SU-DHL-6 (cell line): ENCODE measurements at regions not wholly inside any gene's neighbourhood (a gene's known extent, or its start where the extent isn't known, plus 50 kb on each side); places are given as distances from the start of the nearest gene placed in this dataset.
A peak's percentile ranks its signal among the peaks of the same experiment; 100 is the strongest.

Experiments
- H2AFZ ChIP-seq: fragments of 200-600 bp; sonication (generic); 2 replicates; pipeline ENCODE4 v1.6.1; 2014; ENCODE audit warnings: low read depth, mild to moderate bottlenecking, moderate library complexity, mixed read lengths, antibody characterized with exemption, low read length; ENCODE audit not compliant: severe bottlenecking
- H3F3A ChIP-seq: fragments of 200-600 bp; shearing (Covaris generic); 2 replicates; pipeline ENCODE4 v1.6.0; 2016; ENCODE audit warnings: antibody characterized with exemption, mild to moderate bottlenecking; ENCODE audit not compliant: insufficient read depth
- H3K27ac ChIP-seq: fragments of 200-600 bp; sonication (generic); 2 replicates; pipeline ENCODE4 v1.5.1; 2016; ENCODE audit warnings: low read depth, mild to moderate bottlenecking, low read length, moderate library complexity, mixed read lengths
- H3K27me3 ChIP-seq: fragments of 200-600 bp; sonication (generic), shearing (Covaris generic); 2 replicates; pipeline ENCODE4 v1.6.0; 2014; ENCODE audit warnings: mild to moderate bottlenecking, low read length
- H3K36me3 ChIP-seq: fragments of 200-600 bp; sonication (generic); 2 replicates; pipeline ENCODE4 v1.6.1; 2014; ENCODE audit warnings: mild to moderate bottlenecking, low read length, mixed read lengths
- H3K4me2 ChIP-seq: fragments of 300-600, 200-600 bp; shearing (Covaris generic), sonication (generic); 2 replicates; pipeline ENCODE4 v1.6.0; 2014; ENCODE audit warnings: low read length, low read depth, mild to moderate bottlenecking; ENCODE audit not compliant: poor library complexity, severe bottlenecking
- H3K4me3 ChIP-seq: fragments of 200-600 bp; sonication (generic); 2 replicates; pipeline ENCODE4 v1.5.1; 2014; ENCODE audit warnings: antibody characterized with exemption, low read length, mild to moderate bottlenecking, mixed read lengths; ENCODE audit not compliant: insufficient read depth, poor library complexity, severe bottlenecking
- H3K79me2 ChIP-seq: fragments of 200-600 bp; sonication (generic); 2 replicates; pipeline ENCODE4 v1.6.1; 2014; ENCODE audit warnings: mild to moderate bottlenecking, low read length, moderate library complexity; ENCODE audit not compliant: insufficient read depth
- H3K9ac ChIP-seq: fragments of 200-600 bp; sonication (generic); 2 replicates; pipeline ENCODE4 v1.7.0; 2014; ENCODE audit warnings: mild to moderate bottlenecking, low read length
- H3K9me2 ChIP-seq: fragments of 200-600 bp; sonication (generic); replicated peaks from 2 replicates; pipeline ENCODE4 v1.6.1; 2014; ENCODE audit warnings: low read length; ENCODE audit not compliant: insufficient read depth
- H3K9me3 ChIP-seq: fragments of 200-600 bp; sonication (generic); 2 replicates; pipeline ENCODE4 v1.6.1; 2014; ENCODE audit warnings: low read length, mixed read lengths; ENCODE audit not compliant: insufficient read depth
- H4K20me1 ChIP-seq: fragments of 200-600 bp; sonication (generic); 2 replicates; pipeline ENCODE4 v1.6.1; 2014; ENCODE audit warnings: low read depth, mild to moderate bottlenecking, antibody characterized with exemption, low read length, moderate library complexity, mixed read lengths
- EZH2phosphoT487 ChIP-seq: fragments of 200-600 bp; sonication (generic), shearing (Covaris generic); conservative IDR thresholded peaks from 2 replicates; pipeline ENCODE4 v1.6.1; 2018; ENCODE audit warnings: mild to moderate bottlenecking, antibody characterized with exemption, low read length, moderate library complexity, mixed read lengths
- TF ChIP-seq, protein P1 (sequence below): fragments of 200-600 bp; sonication (generic); IDR thresholded peaks from one replicate; pipeline ENCODE4 v1.5.1; 2017; ENCODE audit warnings: antibody characterized with exemption, mild to moderate bottlenecking, low read length, moderate library complexity; ENCODE audit not compliant: insufficient read depth, poor library complexity, severe bottlenecking

DNA sequence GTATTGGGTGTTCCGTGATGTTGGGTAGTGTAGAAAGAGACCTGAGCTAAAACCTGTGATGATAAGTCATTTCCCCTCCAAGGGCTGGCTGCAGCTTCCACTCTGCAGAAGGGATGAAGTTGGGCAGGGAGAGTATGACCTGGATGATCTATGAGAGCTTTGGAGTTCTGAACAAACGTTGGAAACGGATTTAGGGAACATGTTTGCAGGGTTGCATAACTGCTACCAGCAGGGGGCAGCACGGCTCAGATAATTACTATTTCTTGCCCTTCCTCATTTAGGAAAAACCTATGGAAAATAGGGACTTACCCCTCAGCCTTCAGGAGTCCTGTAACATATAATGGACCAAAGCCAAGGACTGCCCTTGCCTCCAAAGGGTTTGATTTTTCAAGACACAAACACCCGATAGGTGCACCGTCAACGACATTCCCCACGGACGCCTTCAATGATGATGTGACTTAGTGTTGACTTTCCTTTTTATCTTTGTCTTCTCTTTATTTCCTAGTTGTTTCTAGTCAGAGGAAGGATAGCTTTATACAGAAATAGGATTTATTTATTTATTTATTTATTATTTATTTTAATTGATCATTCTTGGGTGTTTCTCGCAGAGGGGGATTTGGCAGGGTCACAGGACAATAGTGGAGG is 164.9 kb upstream of the SASH1 start:
- Histone ChIP-seq H3K79me2 (no peaks in the 10 kb centered on the region), H4K20me1 (no peaks in the 10 kb centered on the region), H2AFZ (no peak overlapping the region), H3K9me3 (no peaks in the 10 kb centered on the region), H3K36me3 (no peaks in the 10 kb centered on the region), H3K4me2 (no peak overlapping the region), H3K27ac (no peak overlapping the region), H3K27me3 (no peaks in the 10 kb centered on the region), H3F3A (no peaks in the 10 kb centered on the region), H3K9me2 (no peaks in the 10 kb centered on the region), H3K4me3 (no peak overlapping the region), H3K9ac (no peak overlapping the region)
- TF ChIP-seq, protein P1, sequence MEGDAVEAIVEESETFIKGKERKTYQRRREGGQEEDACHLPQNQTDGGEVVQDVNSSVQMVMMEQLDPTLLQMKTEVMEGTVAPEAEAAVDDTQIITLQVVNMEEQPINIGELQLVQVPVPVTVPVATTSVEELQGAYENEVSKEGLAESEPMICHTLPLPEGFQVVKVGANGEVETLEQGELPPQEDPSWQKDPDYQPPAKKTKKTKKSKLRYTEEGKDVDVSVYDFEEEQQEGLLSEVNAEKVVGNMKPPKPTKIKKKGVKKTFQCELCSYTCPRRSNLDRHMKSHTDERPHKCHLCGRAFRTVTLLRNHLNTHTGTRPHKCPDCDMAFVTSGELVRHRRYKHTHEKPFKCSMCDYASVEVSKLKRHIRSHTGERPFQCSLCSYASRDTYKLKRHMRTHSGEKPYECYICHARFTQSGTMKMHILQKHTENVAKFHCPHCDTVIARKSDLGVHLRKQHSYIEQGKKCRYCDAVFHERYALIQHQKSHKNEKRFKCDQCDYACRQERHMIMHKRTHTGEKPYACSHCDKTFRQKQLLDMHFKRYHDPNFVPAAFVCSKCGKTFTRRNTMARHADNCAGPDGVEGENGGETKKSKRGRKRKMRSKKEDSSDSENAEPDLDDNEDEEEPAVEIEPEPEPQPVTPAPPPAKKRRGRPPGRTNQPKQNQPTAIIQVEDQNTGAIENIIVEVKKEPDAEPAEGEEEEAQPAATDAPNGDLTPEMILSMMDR, result peak; percentile 63
- no peak for TF ChIP-seq EZH2phosphoT487

DNA sequence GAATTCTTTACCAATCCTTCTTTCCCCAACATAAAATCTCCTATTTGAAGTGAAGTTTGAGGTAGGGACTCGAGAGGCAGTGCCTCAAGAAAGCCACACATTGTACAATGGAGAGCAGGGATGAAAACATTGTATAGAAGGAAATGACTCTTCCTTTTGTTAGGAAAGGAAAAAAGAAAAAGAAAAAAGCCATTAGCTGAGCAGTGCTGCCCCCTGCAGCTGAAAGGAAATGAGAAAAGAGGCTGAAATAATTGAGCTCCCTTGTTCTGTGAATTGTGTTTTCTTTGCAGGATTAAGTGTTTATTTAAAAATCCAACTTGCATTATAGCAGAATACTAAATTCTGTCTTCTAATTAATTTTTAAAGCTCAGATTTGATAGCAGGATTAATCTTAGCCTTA is 162.9 kb upstream of the SASH1 start:
- no peaks in the 10 kb centered on the region for H4K20me1 ChIP-seq
- H3K9me2 ChIP-seq, result no peaks in the 10 kb centered on the region
- H3K9ac ChIP-seq, result no peak overlapping the region
- no peaks in the 10 kb centered on the region for H3F3A ChIP-seq
- no peaks in the 10 kb centered on the region for H3K79me2 ChIP-seq
- TF ChIP-seq, protein P1, result peak; percentile 27
- no peak for TF ChIP-seq EZH2phosphoT487
- H2AFZ ChIP-seq, result no peak overlapping the region
- no peak overlapping the region for H3K4me3 ChIP-seq
- H3K36me3 ChIP-seq, result no peaks in the 10 kb centered on the region
- no peaks in the 10 kb centered on the region for H3K27me3 ChIP-seq
- no peaks in the 10 kb centered on the region for H3K9me3 ChIP-seq
- H3K27ac ChIP-seq, result no peak overlapping the region
- H3K4me2 ChIP-seq, result no peak overlapping the region

DNA sequence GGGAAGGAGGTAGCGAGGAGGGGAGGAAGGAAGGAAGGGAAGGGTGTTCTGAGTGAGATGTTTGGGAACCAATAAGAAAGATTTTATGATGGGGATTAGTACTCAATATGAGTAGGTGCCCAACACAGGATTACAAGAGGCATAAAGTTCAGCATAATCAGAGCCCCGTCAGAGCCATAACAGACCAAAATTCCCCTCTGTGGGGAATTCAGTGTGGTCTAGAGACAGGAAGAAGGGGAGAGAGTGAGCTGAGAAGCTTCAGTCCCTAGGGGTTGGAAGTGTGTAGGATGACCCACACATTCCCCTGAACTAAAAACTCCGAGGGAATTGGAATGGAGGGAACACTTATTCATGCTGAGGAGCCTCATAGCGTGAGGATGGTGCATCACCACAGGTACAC is 160.3 kb upstream of the SASH1 start:
- Histone ChIP-seq H3K9me2 (no peaks in the 10 kb centered on the region), H3K9me3 (no peaks in the 10 kb centered on the region), H3K27me3 (no peaks in the 10 kb centered on the region), H3F3A (no peaks in the 10 kb centered on the region), H3K36me3 (no peaks in the 10 kb centered on the region), H3K4me2 (no peak overlapping the region), H4K20me1 (no peaks in the 10 kb centered on the region), H2AFZ (no peak overlapping the region), H3K4me3 (no peak overlapping the region), H3K79me2 (no peaks in the 10 kb centered on the region), H3K9ac (no peak overlapping the region), H3K27ac (no peak overlapping the region)
- TF ChIP-seq, protein P1, result no peak
- TF ChIP-seq EZH2phosphoT487, result no peak
